WTC11 (cell line): ENCODE measurements at regions not wholly inside any gene's neighbourhood (a gene's known extent, or its start where the extent isn't known, plus 50 kb on each side); places are given as distances from the start of the nearest gene placed in this dataset.

Experiments
- ATAC-seq: fragments of 200-7000 bp; cut with Tn5 transposase; 2 replicates; pipeline ENCODE4 v1.10.0; 2021; ENCODE audit warnings: mild to moderate bottlenecking, moderate library complexity
- CTCF ChIA-PET: fragments of 300-600 bp; sonication (Branson Sonifier 250); formaldehyde crosslinking; loops from one replicate; lab custom pipeline; 2021; ENCODE audit warnings: antibody characterized with exemption; lab: Charles Lee
- POLR2A ChIA-PET: fragments of 350-600 bp; sonication (Branson Sonifier 250); formaldehyde crosslinking; loops from one replicate; lab custom pipeline; 2021; ENCODE audit warnings: antibody characterized with exemption; lab: Charles Lee
- DNase-seq: peaks from one replicate; pipeline ENCODE4 v3.0.0; 2021; ENCODE audit warnings: low spot score
- H3K27ac Mint-ChIP-seq: 2 replicates; pipeline ENCODE4 v1.8.0; 2021; ENCODE audit warnings: mixed read lengths
- H3K27me3 Mint-ChIP-seq: 2 replicates; pipeline ENCODE4 v1.8.0; 2021; ENCODE audit warnings: low read depth, mild to moderate bottlenecking, moderate library complexity, mixed read lengths
- H3K36me3 Mint-ChIP-seq: 2 replicates; pipeline ENCODE4 v1.8.0; 2021; ENCODE audit warnings: mixed read lengths
- H3K4me1 Mint-ChIP-seq: 2 replicates; pipeline ENCODE4 v1.8.0; 2022; ENCODE audit warnings: mixed read lengths
- H3K4me3 Mint-ChIP-seq: 2 replicates; pipeline ENCODE4 v1.8.0; 2021; ENCODE audit warnings: mild to moderate bottlenecking, moderate library complexity, mixed read lengths
- H3K9me3 Mint-ChIP-seq: 2 replicates; pipeline ENCODE4 v1.8.0; 2021; ENCODE audit warnings: mixed read lengths
- ELF4 ChIP-seq: sonication (generic); formaldehyde crosslinking; IDR thresholded peaks from 2 replicates; pipeline ENCODE4 v1.8.1; 2022; ENCODE audit warnings: low read depth, mild to moderate bottlenecking, moderate library complexity, missing genetic modification reagents
- EMX1 ChIP-seq: fragments of 250-450 bp; sonication (Bioruptor Pico); IDR thresholded peaks from 2 replicates; pipeline ENCODE4 v1.8.0; 2021; ENCODE audit warnings: mild to moderate bottlenecking
- ETV6 ChIP-seq: sonication (generic); formaldehyde crosslinking; IDR thresholded peaks from 2 replicates; pipeline ENCODE4 v1.8.1; 2022; ENCODE audit warnings: mild to moderate bottlenecking, missing genetic modification reagents
- GABPB1 ChIP-seq: sonication (generic); formaldehyde crosslinking; IDR thresholded peaks from 2 replicates; pipeline ENCODE4 v1.8.1; 2023; ENCODE audit warnings: mild to moderate bottlenecking, missing genetic modification reagents
- JUN ChIP-seq: sonication (generic); formaldehyde crosslinking; IDR thresholded peaks from 2 replicates; pipeline ENCODE4 v1.8.0; 2023; ENCODE audit warnings: mild to moderate bottlenecking, missing genetic modification reagents
- NFATC4 ChIP-seq: fragments of 250-450 bp; sonication (Bioruptor Pico); IDR thresholded peaks from 2 replicates; pipeline ENCODE4 v1.9.0; 2021; ENCODE audit warnings: mild to moderate bottlenecking
- PRRX2 ChIP-seq: fragments of 250-450 bp; sonication (Bioruptor Pico); IDR thresholded peaks from 2 replicates; pipeline ENCODE4 v1.8.0; 2021; ENCODE audit warnings: mild to moderate bottlenecking
- ZNF232 ChIP-seq: sonication (generic); formaldehyde crosslinking; IDR thresholded peaks from 2 replicates; pipeline ENCODE4 v1.8.0; 2022; ENCODE audit warnings: mild to moderate bottlenecking, missing genetic modification reagents
- TF ChIP-seq, protein P1 (sequence below): fragments of 250-450 bp; sonication (Bioruptor Pico); IDR thresholded peaks from 2 replicates; pipeline ENCODE4 v1.8.0; 2021; ENCODE audit warnings: mild to moderate bottlenecking
- TF ChIP-seq, protein P2 (sequence below): sonication (generic); formaldehyde crosslinking; IDR thresholded peaks from 2 replicates; pipeline ENCODE4 v1.8.0; 2022; ENCODE audit warnings: mild to moderate bottlenecking, missing genetic modification reagents
- TF ChIP-seq, protein P3 (sequence below): sonication (generic); formaldehyde crosslinking; IDR thresholded peaks from 2 replicates; pipeline ENCODE4 v1.8.0; 2023; ENCODE audit warnings: mild to moderate bottlenecking, missing genetic modification reagents
- TF ChIP-seq, protein P4 (sequence below): fragments of 250-450 bp; sonication (Bioruptor Pico); IDR thresholded peaks from 2 replicates; pipeline ENCODE4 v1.9.0; 2021; ENCODE audit warnings: mild to moderate bottlenecking, borderline replicate concordance
- TF ChIP-seq, protein P5 (sequence below): fragments of 200-600 bp; IDR thresholded peaks from 2 replicates; pipeline ENCODE4 v1.8.0; 2022; ENCODE audit warnings: antibody characterized with exemption
- TF ChIP-seq, protein P6 (sequence below): sonication (generic); formaldehyde crosslinking; IDR thresholded peaks from 2 replicates; pipeline ENCODE4 v1.8.0; 2022; ENCODE audit warnings: mild to moderate bottlenecking, missing genetic modification reagents

DNA sequence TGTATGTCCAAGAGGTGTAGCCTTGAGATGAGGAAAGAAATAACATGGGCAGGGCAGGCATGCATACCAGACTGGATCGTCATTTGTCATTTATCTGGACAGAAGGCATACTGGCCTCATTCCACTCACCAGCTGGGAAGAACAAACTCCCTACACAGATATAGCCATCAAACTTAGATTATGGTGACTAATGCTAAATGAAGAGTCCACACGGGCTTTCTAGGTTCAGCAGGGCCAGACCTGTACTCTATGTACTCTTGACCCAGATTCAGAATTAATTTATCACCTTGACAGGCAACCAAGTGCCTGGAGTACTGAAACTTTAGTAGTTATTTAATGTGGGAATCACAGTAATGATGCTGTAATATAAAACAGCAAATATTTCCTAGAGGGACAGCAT lies 164.3 kb upstream of the IL12A start (continued):
- no peak for TF ChIP-seq JUN (CRISPR knock-in tag)

DNA sequence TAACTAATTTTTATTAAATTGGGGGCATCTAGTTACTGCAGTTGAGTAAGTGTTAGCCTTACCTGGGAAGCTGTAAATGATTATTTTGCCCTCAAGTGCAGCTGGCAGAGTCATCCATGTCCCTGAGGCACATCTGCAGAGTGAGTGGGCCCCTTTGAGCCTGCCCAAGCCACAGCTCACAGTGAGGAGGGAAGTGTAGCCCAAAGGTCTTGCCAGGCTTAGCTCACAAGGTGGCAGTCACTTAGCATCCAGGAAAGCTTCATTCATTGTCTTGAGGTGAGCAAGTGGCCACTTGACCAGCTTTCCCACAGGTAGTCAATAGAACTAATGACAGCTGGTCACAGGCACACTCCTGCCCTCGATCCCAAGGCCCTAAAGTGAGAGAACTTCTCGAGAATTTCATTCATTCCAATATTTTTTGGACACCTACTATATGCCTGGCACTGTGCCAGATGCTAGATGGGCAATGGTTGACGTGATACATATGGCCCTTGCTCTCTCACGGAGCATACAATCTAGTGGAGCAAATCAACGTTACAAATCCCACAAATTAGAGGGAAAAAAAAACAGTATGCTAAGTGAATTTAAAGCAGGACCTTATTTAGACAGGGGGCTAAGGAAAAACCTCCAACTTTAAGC lies 163.3 kb upstream of the IL12A start:
- ChIA-PET CTCF (interaction anchor here (0.6 to 1.5 kb wide), 7 partner anchors 11 to 181 kb away, joined by 3 to 6 read pairs (median 4); no protein-coding TSS in a partner anchor), POLR2A (no interaction called here)
- Mint-ChIP-seq H3K27ac (no peak overlapping the region), H3K4me1 (peaks cover 11% of the 10 kb centered on the region), H3K27me3 (no peaks in the 10 kb centered on the region), H3K9me3 (no peaks in the 10 kb centered on the region), H3K36me3 (no peaks in the 10 kb centered on the region), H3K4me3 (no peak overlapping the region)
- DNase-seq (no peak), ATAC-seq (peak; percentile 48; the same call in 1 of the 2 replicates)
- TF ChIP-seq ELF4 (CRISPR knock-in tag) (no peak), ETV6 (no peak), EMX1 (CRISPR knock-in tag) (no peak), ZNF232 (CRISPR knock-in tag) (no peak), GABPB1 (CRISPR knock-in tag) (no peak), PRRX2 (CRISPR knock-in tag) (no peak), NFATC4 (no peak)
- TF ChIP-seq, protein P1, sequence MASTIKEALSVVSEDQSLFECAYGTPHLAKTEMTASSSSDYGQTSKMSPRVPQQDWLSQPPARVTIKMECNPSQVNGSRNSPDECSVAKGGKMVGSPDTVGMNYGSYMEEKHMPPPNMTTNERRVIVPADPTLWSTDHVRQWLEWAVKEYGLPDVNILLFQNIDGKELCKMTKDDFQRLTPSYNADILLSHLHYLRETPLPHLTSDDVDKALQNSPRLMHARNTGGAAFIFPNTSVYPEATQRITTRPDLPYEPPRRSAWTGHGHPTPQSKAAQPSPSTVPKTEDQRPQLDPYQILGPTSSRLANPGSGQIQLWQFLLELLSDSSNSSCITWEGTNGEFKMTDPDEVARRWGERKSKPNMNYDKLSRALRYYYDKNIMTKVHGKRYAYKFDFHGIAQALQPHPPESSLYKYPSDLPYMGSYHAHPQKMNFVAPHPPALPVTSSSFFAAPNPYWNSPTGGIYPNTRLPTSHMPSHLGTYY: no peak
- TF ChIP-seq, protein P2, sequence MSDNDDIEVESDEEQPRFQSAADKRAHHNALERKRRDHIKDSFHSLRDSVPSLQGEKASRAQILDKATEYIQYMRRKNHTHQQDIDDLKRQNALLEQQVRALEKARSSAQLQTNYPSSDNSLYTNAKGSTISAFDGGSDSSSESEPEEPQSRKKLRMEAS (CRISPR knock-in tag): no peak
- TF ChIP-seq, protein P3, sequence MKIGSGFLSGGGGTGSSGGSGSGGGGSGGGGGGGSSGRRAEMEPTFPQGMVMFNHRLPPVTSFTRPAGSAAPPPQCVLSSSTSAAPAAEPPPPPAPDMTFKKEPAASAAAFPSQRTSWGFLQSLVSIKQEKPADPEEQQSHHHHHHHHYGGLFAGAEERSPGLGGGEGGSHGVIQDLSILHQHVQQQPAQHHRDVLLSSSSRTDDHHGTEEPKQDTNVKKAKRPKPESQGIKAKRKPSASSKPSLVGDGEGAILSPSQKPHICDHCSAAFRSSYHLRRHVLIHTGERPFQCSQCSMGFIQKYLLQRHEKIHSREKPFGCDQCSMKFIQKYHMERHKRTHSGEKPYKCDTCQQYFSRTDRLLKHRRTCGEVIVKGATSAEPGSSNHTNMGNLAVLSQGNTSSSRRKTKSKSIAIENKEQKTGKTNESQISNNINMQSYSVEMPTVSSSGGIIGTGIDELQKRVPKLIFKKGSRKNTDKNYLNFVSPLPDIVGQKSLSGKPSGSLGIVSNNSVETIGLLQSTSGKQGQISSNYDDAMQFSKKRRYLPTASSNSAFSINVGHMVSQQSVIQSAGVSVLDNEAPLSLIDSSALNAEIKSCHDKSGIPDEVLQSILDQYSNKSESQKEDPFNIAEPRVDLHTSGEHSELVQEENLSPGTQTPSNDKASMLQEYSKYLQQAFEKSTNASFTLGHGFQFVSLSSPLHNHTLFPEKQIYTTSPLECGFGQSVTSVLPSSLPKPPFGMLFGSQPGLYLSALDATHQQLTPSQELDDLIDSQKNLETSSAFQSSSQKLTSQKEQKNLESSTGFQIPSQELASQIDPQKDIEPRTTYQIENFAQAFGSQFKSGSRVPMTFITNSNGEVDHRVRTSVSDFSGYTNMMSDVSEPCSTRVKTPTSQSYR (CRISPR knock-in tag): no peak
- TF ChIP-seq, protein P4, sequence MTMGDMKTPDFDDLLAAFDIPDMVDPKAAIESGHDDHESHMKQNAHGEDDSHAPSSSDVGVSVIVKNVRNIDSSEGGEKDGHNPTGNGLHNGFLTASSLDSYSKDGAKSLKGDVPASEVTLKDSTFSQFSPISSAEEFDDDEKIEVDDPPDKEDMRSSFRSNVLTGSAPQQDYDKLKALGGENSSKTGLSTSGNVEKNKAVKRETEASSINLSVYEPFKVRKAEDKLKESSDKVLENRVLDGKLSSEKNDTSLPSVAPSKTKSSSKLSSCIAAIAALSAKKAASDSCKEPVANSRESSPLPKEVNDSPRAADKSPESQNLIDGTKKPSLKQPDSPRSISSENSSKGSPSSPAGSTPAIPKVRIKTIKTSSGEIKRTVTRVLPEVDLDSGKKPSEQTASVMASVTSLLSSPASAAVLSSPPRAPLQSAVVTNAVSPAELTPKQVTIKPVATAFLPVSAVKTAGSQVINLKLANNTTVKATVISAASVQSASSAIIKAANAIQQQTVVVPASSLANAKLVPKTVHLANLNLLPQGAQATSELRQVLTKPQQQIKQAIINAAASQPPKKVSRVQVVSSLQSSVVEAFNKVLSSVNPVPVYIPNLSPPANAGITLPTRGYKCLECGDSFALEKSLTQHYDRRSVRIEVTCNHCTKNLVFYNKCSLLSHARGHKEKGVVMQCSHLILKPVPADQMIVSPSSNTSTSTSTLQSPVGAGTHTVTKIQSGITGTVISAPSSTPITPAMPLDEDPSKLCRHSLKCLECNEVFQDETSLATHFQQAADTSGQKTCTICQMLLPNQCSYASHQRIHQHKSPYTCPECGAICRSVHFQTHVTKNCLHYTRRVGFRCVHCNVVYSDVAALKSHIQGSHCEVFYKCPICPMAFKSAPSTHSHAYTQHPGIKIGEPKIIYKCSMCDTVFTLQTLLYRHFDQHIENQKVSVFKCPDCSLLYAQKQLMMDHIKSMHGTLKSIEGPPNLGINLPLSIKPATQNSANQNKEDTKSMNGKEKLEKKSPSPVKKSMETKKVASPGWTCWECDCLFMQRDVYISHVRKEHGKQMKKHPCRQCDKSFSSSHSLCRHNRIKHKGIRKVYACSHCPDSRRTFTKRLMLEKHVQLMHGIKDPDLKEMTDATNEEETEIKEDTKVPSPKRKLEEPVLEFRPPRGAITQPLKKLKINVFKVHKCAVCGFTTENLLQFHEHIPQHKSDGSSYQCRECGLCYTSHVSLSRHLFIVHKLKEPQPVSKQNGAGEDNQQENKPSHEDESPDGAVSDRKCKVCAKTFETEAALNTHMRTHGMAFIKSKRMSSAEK (CRISPR knock-in tag): no peak

DNA sequence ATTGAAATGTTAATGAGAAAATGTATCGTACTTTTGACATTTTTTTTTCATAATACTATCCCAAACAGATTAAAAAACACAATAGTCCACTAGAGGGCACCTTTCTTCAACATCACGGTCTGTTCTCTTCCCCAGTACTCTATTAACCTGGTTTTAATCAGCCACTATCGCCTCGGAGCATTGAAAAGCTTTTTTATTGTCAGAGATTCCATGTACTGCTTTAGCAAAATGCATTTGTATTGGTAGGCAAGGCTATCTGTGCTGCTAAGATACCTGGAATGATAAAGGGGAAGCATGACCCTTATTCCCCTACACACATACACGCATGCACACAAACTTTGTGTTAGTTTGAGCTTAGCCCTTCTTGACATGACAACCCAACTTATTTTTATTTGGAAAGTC lies 160.1 kb upstream of the IL12A start:
- TF ChIP-seq, protein P5, sequence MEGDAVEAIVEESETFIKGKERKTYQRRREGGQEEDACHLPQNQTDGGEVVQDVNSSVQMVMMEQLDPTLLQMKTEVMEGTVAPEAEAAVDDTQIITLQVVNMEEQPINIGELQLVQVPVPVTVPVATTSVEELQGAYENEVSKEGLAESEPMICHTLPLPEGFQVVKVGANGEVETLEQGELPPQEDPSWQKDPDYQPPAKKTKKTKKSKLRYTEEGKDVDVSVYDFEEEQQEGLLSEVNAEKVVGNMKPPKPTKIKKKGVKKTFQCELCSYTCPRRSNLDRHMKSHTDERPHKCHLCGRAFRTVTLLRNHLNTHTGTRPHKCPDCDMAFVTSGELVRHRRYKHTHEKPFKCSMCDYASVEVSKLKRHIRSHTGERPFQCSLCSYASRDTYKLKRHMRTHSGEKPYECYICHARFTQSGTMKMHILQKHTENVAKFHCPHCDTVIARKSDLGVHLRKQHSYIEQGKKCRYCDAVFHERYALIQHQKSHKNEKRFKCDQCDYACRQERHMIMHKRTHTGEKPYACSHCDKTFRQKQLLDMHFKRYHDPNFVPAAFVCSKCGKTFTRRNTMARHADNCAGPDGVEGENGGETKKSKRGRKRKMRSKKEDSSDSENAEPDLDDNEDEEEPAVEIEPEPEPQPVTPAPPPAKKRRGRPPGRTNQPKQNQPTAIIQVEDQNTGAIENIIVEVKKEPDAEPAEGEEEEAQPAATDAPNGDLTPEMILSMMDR: peak; percentile 42; the same call in 1 of the 2 replicates
- TF ChIP-seq, protein P6, sequence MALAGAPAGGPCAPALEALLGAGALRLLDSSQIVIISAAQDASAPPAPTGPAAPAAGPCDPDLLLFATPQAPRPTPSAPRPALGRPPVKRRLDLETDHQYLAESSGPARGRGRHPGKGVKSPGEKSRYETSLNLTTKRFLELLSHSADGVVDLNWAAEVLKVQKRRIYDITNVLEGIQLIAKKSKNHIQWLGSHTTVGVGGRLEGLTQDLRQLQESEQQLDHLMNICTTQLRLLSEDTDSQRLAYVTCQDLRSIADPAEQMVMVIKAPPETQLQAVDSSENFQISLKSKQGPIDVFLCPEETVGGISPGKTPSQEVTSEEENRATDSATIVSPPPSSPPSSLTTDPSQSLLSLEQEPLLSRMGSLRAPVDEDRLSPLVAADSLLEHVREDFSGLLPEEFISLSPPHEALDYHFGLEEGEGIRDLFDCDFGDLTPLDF: no peak
- H3K4me1 Mint-ChIP-seq: peaks cover 2% of the 10 kb centered on the region; the same call in 1 of the 2 replicates
- ATAC-seq (peak; percentile 69), DNase-seq (no peak)
- no peaks in the 10 kb centered on the region for H3K36me3 Mint-ChIP-seq
- H3K9me3 Mint-ChIP-seq: no peaks in the 10 kb centered on the region
- no peak overlapping the region for H3K4me3 Mint-ChIP-seq
- POLR2A ChIA-PET: no interaction called here
- H3K27ac Mint-ChIP-seq: no peak overlapping the region
- H3K27me3 Mint-ChIP-seq: no peaks in the 10 kb centered on the region
- CTCF ChIA-PET: interaction anchor here (0.6 to 2.0 kb wide), 23 partner anchors 8 to 1593 kb away, joined by 3 to 24 read pairs (median 4); partner anchors contain the start of gene SCHIP1
